ENCODE measurements at regions not wholly inside any gene's neighbourhood (a gene's known extent, or its start where the extent isn't known, plus 50 kb on each side); places are given as distances from the start of the nearest gene placed in this dataset.
"Not testable (repeated sequence)": the region's sequence is repeated elsewhere in the genome, so short reads cannot be mapped to it uniquely, and the experiment has no call there.

GRCh38 chr13:100767192-100767591, 92.6 kb upstream of the TMTC4 start (continued):
- TF ChIP-seq REST (IDR thresholded peaks at IDR 0.05) (no peak), JUND (IDR thresholded peaks at IDR 0.05) (no peak)

GRCh38 chr13:100766570-100766969, 92.0 kb upstream of the TMTC4 start:
- WGBS: 82% methylated on average over 4 of the region's 4 CpGs
- not testable (repeated sequence) for DNase-seq (ENCODE audit: low spot score); H3K4me3 ChIP-seq (ENCODE audit: low read depth in 1 of 3, low read length in 3 of 3); H3K9me3 ChIP-seq (ENCODE audit: control insufficient read depth in 4 of 4, low read length in 3 of 4); H3K27me3 ChIP-seq (ENCODE audit: control insufficient read depth in 4 of 4, insufficient read depth in 4 of 4, low read length in 3 of 4); H3K36me3 ChIP-seq (ENCODE audit: control insufficient read depth in 4 of 4, insufficient read depth in 3 of 4, low read depth in 1 of 4, low read length in 3 of 4); H3K4me1 ChIP-seq (ENCODE audit: control insufficient read depth in 4 of 4, insufficient read depth in 4 of 4, low read length in 3 of 4); H3K9ac ChIP-seq (ENCODE audit: low read depth in 1 of 2, low read length in 2 of 2)
- peak overlapping the region in 1 of 2 donors; percentile 5 for H3K27ac ChIP-seq (ENCODE audit: low read depth in 1 of 2, low read length in 2 of 2)
- TF ChIP-seq RXRA (IDR thresholded peaks at IDR 0.05) (peak in 1 of 2 donors; percentile 34), YY1 (IDR thresholded peaks at IDR 0.05) (peak; percentile 23), NR2F2 (IDR thresholded peaks at IDR 0.05) (peak; percentile 89)

GRCh38 chr13:100764937-100765336, 90.3 kb upstream of the TMTC4 start:
- Histone ChIP-seq H3K27ac (ENCODE audit: low read depth in 1 of 2, low read length in 2 of 2) (no peak overlapping the region), H3K36me3 (ENCODE audit: control insufficient read depth in 4 of 4, insufficient read depth in 3 of 4, low read depth in 1 of 4, low read length in 3 of 4) (no peaks in the 10 kb centered on the region), H3K4me1 (ENCODE audit: control insufficient read depth in 4 of 4, insufficient read depth in 4 of 4, low read length in 3 of 4) (no peaks in the 10 kb centered on the region), H3K27me3 (ENCODE audit: control insufficient read depth in 4 of 4, insufficient read depth in 4 of 4, low read length in 3 of 4) (no peaks in the 10 kb centered on the region), H3K9ac (ENCODE audit: low read depth in 1 of 2, low read length in 2 of 2) (no peak overlapping the region), H3K9me3 (ENCODE audit: control insufficient read depth in 4 of 4, low read length in 3 of 4) (no peaks in the 10 kb centered on the region), H3K4me3 (ENCODE audit: low read depth in 1 of 3, low read length in 3 of 3) (no peak overlapping the region)
- DNase-seq (ENCODE audit: low spot score): no peak
- 93% methylated on average over 9 of the region's 9 CpGs for WGBS
- no peak for TF ChIP-seq RAD21 (IDR thresholded peaks at IDR 0.05)
- no peak for TF ChIP-seq HNF4A (conservative IDR thresholded peaks at IDR 0.05)
- no peak for TF ChIP-seq GABPA (IDR thresholded peaks at IDR 0.05 in 1 of 2, conservative IDR thresholded peaks at IDR 0.05 in 1 of 2)
- no peak for TF ChIP-seq CTCF (IDR thresholded peaks at IDR 0.05; ENCODE audit: low read depth, low read length, missing input control)
- TF ChIP-seq FOXA2 (IDR thresholded peaks at IDR 0.05): no peak
- TF ChIP-seq RXRA (IDR thresholded peaks at IDR 0.05): no peak
- no peak for TF ChIP-seq REST (IDR thresholded peaks at IDR 0.05)
- TF ChIP-seq HNF4G (IDR thresholded peaks at IDR 0.05): no peak
- no peak for TF ChIP-seq FOXA1 (IDR thresholded peaks at IDR 0.05)
- TF ChIP-seq JUND (IDR thresholded peaks at IDR 0.05): no peak
- TF ChIP-seq YY1 (IDR thresholded peaks at IDR 0.05): no peak
- no peak for TF ChIP-seq ZBTB33 (IDR thresholded peaks at IDR 0.05)
- TF ChIP-seq MAX (IDR thresholded peaks at IDR 0.05): no peak

- DNase-seq (ENCODE audit: low spot score); H3K27me3 ChIP-seq (ENCODE audit: control insufficient read depth in 4 of 4, insufficient read depth in 4 of 4, low read length in 3 of 4); H3K9me3 ChIP-seq (ENCODE audit: control insufficient read depth in 4 of 4, low read length in 3 of 4); H3K4me3 ChIP-seq (ENCODE audit: low read depth in 1 of 3, low read length in 3 of 3); H3K9ac ChIP-seq (ENCODE audit: low read depth in 1 of 2, low read length in 2 of 2); H3K36me3 ChIP-seq (ENCODE audit: control insufficient read depth in 4 of 4, insufficient read depth in 3 of 4, low read depth in 1 of 4, low read length in 3 of 4); H3K4me1 ChIP-seq (ENCODE audit: control insufficient read depth in 4 of 4, insufficient read depth in 4 of 4, low read length in 3 of 4); H3K27ac ChIP-seq (ENCODE audit: low read depth in 1 of 2, low read length in 2 of 2): not testable (repeated sequence)
- WGBS: 98% methylated on average over 16 of the region's 22 CpGs
These were observed 87.5 kb upstream of the TMTC4 start for GRCh38 chr13:100762126-100762525.

All from liver (tissue), 8 donors.